ENCODE measurements at regions not wholly inside any gene's neighbourhood (a gene's known extent, or its start where the extent isn't known, plus 50 kb on each side); places are given as distances from the start of the nearest gene placed in this dataset.

DNA sequence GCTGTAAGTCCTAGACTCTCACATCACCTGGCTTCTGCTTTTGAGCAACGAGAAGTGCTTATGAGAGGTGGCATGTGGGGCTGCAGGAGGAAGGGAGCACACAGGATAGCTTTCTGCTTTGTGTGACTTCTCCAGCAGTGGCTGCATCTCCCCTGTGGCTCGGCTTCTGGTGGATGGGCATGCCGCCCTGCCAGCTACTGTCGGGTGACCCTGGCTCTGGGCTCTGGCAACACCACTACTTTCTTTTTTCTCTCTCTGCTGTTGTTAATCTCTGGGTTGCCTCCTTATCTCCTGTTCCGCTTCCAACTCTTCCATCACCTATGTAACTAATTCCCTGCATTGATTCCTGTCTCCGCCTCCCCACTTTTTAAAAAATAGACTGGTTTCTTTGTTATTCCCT is 209.1 kb upstream of the DAAM1 start:
- Mint-ChIP-seq H3K27me3 (ENCODE audit: low read depth) (no peaks in the 10 kb centered on the region), H3K36me3 (ENCODE audit: low read depth) (no peaks in the 10 kb centered on the region), H3K27ac (ENCODE audit: unreplicated experiment) (no peak overlapping the region), H3K9me3 (peaks cover 3% of the 10 kb centered on the region), H3K4me3 (no peak overlapping the region), H3K4me1 (no peaks in the 10 kb centered on the region)
- no peak for DNase-seq (ENCODE audit: low read depth, low spot score)
- TF ChIP-seq, protein P1, sequence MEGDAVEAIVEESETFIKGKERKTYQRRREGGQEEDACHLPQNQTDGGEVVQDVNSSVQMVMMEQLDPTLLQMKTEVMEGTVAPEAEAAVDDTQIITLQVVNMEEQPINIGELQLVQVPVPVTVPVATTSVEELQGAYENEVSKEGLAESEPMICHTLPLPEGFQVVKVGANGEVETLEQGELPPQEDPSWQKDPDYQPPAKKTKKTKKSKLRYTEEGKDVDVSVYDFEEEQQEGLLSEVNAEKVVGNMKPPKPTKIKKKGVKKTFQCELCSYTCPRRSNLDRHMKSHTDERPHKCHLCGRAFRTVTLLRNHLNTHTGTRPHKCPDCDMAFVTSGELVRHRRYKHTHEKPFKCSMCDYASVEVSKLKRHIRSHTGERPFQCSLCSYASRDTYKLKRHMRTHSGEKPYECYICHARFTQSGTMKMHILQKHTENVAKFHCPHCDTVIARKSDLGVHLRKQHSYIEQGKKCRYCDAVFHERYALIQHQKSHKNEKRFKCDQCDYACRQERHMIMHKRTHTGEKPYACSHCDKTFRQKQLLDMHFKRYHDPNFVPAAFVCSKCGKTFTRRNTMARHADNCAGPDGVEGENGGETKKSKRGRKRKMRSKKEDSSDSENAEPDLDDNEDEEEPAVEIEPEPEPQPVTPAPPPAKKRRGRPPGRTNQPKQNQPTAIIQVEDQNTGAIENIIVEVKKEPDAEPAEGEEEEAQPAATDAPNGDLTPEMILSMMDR (conservative IDR thresholded peaks at IDR 0.05), result no peak

DNA sequence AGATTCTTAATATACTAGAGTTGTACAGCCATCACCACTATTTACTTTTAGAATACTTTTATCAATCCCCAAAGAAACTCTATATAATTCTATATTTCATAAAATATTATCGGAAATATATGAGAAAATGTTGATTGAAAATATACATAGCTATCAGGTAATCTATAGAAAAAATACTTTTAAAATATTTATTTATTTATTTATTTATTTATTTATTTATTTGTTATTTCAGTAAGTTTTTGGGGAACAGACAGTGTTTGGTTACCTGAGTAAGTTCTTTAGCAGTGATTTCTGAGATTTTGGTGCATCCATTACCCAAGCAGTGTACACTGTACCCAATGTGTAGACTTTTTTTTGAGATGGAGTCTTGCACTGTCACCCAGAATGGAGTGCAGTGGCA is 206.6 kb upstream of the DAAM1 start:
- DNase-seq (ENCODE audit: low read depth, low spot score), result no peak
- TF ChIP-seq, protein P1 (conservative IDR thresholded peaks at IDR 0.05), result no peak
- Mint-ChIP-seq H3K4me3 (no peak overlapping the region), H3K9me3 (peaks cover 3% of the 10 kb centered on the region), H3K27me3 (ENCODE audit: low read depth) (no peaks in the 10 kb centered on the region), H3K27ac (ENCODE audit: unreplicated experiment) (no peak overlapping the region), H3K4me1 (no peaks in the 10 kb centered on the region), H3K36me3 (ENCODE audit: low read depth) (no peaks in the 10 kb centered on the region)

GRCh38 chr14:58985786-58986185 is 202.7 kb upstream of the DAAM1 start:
- H3K36me3 Mint-ChIP-seq (ENCODE audit: low read depth), result no peaks in the 10 kb centered on the region
- H3K27me3 Mint-ChIP-seq (ENCODE audit: low read depth), result no peaks in the 10 kb centered on the region
- peaks cover 8% of the 10 kb centered on the region for H3K9me3 Mint-ChIP-seq
- H3K4me1 Mint-ChIP-seq, result no peaks in the 10 kb centered on the region
- DNase-seq (ENCODE audit: low read depth, low spot score), result no peak
- TF ChIP-seq, protein P1 (conservative IDR thresholded peaks at IDR 0.05), result no peak
- no peak overlapping the region for H3K27ac Mint-ChIP-seq (ENCODE audit: unreplicated experiment)
- H3K4me3 Mint-ChIP-seq, result no peak overlapping the region

GRCh38 chr14:58987591-58987990 is 200.9 kb upstream of the DAAM1 start:
- Mint-ChIP-seq H3K27me3 (ENCODE audit: low read depth) (no peaks in the 10 kb centered on the region), H3K36me3 (ENCODE audit: low read depth) (no peaks in the 10 kb centered on the region), H3K4me3 (no peak overlapping the region), H3K4me1 (no peaks in the 10 kb centered on the region), H3K27ac (ENCODE audit: unreplicated experiment) (no peak overlapping the region), H3K9me3 (peaks cover 9% of the 10 kb centered on the region)
- TF ChIP-seq, protein P1 (conservative IDR thresholded peaks at IDR 0.05), result no peak
- no peak for DNase-seq (ENCODE audit: low read depth, low spot score)

DNA sequence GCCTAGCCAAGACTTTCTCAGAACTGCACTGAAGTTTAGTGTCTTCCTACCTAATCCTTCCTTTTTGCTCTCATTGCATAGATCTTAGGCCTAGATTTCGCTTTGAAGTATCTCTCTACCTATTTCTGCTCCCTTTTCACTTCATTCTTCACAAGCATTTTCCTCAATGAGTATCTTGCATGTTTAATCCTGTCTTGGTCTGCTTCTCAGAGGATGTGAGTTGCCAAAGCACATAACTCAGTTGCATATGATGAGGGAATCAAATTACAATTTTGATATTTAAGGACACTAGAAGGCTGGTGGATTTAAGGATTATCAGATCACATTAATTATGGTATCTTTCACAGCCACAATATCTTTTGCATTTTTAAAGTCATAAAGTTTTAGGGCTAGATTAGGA is 195.5 kb upstream of the DAAM1 start:
- no peak for DNase-seq (ENCODE audit: low read depth, low spot score)
- Mint-ChIP-seq H3K4me3 (no peak overlapping the region), H3K27me3 (ENCODE audit: low read depth) (no peaks in the 10 kb centered on the region), H3K36me3 (ENCODE audit: low read depth) (no peaks in the 10 kb centered on the region), H3K4me1 (no peaks in the 10 kb centered on the region), H3K9me3 (peaks cover 14% of the 10 kb centered on the region), H3K27ac (ENCODE audit: unreplicated experiment) (no peak overlapping the region)
- TF ChIP-seq, protein P1 (conservative IDR thresholded peaks at IDR 0.05), result no peak

DNA sequence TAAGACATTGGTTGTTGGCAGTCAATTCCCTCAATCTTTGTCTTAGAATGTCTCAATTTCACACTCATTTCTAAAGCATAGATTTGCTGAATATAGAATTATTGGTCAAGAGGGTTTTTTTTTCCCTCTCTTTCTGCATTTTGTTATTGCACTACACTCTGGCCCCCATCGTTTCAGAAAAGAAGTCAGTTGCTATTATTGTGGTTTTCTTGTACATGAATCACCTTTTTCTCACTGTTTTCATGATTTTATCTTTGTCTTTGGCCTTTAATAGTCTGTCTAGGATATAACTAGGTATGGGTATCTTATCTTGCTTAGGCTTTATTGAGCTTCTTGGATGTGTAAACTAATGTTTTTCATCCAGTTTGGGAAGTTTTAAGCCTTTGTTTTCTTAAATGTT is 194.3 kb upstream of the DAAM1 start:
- Mint-ChIP-seq H3K27me3 (ENCODE audit: low read depth) (no peaks in the 10 kb centered on the region), H3K4me1 (no peaks in the 10 kb centered on the region), H3K36me3 (ENCODE audit: low read depth) (no peaks in the 10 kb centered on the region), H3K9me3 (peaks cover 14% of the 10 kb centered on the region), H3K27ac (ENCODE audit: unreplicated experiment) (no peak overlapping the region), H3K4me3 (no peak overlapping the region)
- no peak for DNase-seq (ENCODE audit: low read depth, low spot score)
- TF ChIP-seq, protein P1 (conservative IDR thresholded peaks at IDR 0.05), result no peak

Measured in neural crest cell (in vitro differentiated cells).